ENCODE measurements at regions not wholly inside any gene's neighbourhood (a gene's known extent, or its start where the extent isn't known, plus 50 kb on each side); places are given as distances from the start of the nearest gene placed in this dataset.

DNA sequence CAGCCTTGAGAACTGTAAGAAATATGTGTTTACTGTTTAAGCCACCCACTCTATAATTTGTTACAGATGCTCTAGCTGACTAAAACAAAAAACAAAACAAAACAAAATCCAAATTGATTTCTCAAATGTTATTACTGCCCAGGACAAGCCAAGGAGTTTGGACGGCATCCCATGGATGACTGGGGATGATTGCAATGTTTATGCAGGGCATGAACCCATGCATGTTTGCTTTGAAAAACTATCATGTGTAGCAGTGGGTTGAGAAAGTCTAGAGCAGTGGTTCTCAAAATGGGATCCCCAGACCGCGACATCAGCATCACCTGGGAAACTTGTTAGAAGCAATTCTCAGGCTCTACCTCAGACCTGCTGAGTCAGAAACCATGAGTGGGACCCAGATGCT, 223.2 kb upstream of the PSMD7 start:
- TF ChIP-seq IRF2 (CRISPR knock-in tag; IDR thresholded peaks at IDR 0.05) (no peak), CTCF (CRISPR knock-in tag; IDR thresholded peaks at IDR 0.05) (no peak), U2AF2 (IDR thresholded peaks at IDR 0.05; ENCODE audit: low read depth, low read length) (no peak), AHDC1 (CRISPR knock-in tag; IDR thresholded peaks at IDR 0.05; ENCODE audit: borderline replicate concordance) (no peak), ETV6 (CRISPR knock-in tag; conservative IDR thresholded peaks at IDR 0.05) (no peak), REST (IDR thresholded peaks at IDR 0.05; ENCODE audit: borderline replicate concordance in 1 of 2, low read depth in 1 of 2, low read length in 2 of 2) (no peak), ADNP (CRISPR knock-in tag; IDR thresholded peaks at IDR 0.05) (no peak), NFKBIZ (CRISPR knock-in tag; IDR thresholded peaks at IDR 0.05) (no peak), PCBP1 (IDR thresholded peaks at IDR 0.05; ENCODE audit: borderline replicate concordance, low read depth, low read length) (no peak), ZNF362 (CRISPR knock-in tag; IDR thresholded peaks at IDR 0.05; ENCODE audit: borderline replicate concordance) (no peak)

Data from HepG2 (cell line).